ENCODE measurements at regions not wholly inside any gene's neighbourhood (a gene's known extent, or its start where the extent isn't known, plus 50 kb on each side); places are given as distances from the start of the nearest gene placed in this dataset.

DNA sequence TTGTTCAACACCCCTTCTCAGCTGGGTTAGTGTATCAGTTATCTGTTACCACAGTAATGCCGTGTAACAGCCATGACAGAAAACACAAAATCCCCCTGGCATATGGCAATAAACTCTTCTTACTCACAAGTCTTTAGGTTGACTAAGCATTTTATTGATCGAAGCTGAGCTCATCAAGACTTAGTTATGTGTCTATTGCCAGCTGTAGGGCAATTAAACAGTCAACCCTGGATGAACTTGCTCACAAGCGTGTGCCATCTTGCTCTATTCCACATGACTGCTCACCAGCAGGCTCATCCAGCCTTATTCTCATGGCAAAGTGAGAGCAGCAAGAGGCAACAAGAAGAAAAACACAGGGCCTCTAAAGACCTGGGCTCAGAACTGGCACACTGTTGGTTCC lies 333.8 kb upstream of the PTBP2 start:
- no peak for DNase-seq
- Histone ChIP-seq H3K27me3 (no peaks in the 10 kb centered on the region), H3K27ac (no peak overlapping the region), H3K4me3 (no peak overlapping the region), H3K4me1 (peaks cover 0 to 2% (median 0%) of the 10 kb centered on the region in 4 donors), H3K9me3 (peaks cover 0 to 2% of the 10 kb centered on the region in 2 donors), H3K36me3 (no peaks in the 10 kb centered on the region)
- TF ChIP-seq EP300 (IDR thresholded peaks at IDR 0.05; ENCODE audit: low read depth) = no peak
- TF ChIP-seq, protein P1, sequence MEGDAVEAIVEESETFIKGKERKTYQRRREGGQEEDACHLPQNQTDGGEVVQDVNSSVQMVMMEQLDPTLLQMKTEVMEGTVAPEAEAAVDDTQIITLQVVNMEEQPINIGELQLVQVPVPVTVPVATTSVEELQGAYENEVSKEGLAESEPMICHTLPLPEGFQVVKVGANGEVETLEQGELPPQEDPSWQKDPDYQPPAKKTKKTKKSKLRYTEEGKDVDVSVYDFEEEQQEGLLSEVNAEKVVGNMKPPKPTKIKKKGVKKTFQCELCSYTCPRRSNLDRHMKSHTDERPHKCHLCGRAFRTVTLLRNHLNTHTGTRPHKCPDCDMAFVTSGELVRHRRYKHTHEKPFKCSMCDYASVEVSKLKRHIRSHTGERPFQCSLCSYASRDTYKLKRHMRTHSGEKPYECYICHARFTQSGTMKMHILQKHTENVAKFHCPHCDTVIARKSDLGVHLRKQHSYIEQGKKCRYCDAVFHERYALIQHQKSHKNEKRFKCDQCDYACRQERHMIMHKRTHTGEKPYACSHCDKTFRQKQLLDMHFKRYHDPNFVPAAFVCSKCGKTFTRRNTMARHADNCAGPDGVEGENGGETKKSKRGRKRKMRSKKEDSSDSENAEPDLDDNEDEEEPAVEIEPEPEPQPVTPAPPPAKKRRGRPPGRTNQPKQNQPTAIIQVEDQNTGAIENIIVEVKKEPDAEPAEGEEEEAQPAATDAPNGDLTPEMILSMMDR (IDR thresholded peaks at IDR 0.05) = no peak
- no peak for TF ChIP-seq POLR2AphosphoS5 (IDR thresholded peaks at IDR 0.05)
- no peak for TF ChIP-seq POLR2A (IDR thresholded peaks at IDR 0.05)
- 90 to 92% methylated on average over 3 of the region's 3 CpGs for WGBS, 2 donors (ENCODE audit: low coverage in 1 of 2)
- in situ Hi-C loops (cut with MboI; ENCODE audit: low pct_ligation_motif_present in 1 of 4, low pct_unique_long_range_greater_than_20kb in 1 of 4, low sequenced_read_pairs in 3 of 4) = no loop called here
- intact Hi-C loops (cut with DNase I; ENCODE audit: low total_unique reads) = no loop called here

DNA sequence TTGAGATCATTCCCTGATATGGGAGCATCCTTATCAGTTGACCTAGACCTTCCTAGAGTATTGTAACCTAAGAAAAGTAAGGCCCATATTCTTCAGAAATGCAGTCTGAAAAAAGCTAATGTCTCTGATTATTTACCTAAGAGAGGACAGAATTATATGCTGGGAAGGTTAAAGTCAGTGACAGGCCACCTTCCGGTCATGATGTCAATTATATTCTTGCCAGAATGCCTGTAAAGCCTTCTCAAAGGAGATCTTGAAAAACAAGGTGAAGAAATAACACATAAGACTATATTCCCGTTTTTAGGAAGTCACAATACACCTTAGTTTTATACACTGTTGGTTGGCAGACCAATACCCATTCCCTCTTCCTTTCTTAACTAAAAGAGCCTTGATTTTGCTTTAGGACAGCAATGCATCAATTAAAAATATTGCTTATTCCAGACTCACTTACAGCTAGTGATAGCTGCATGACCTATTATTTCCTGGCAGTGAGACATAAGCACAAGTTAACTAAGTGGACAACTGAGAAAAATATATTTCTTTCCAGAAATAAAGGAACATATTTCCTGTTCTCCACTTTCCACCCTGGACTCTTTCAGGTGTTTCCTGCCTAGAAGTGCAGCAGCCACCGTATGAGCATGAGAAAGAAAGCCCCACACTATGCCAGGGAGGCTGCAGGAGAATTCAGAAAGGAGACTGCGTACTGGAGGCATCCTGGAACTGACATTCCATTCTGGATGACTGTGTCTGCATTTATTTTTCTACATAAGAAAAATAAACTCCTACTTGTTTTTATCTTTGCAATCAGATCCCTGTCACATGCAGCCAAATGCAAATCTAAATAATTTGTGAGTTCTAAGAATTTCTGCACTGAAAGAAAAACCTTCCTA lies 332.9 kb upstream of the PTBP2 start:
- H3K4me3 ChIP-seq = no peak overlapping the region
- peaks cover 0 to 2% (median 0%) of the 10 kb centered on the region in 4 donors for H3K4me1 ChIP-seq
- 53 to 57% methylated on average over 4 of the region's 4 CpGs for WGBS, 2 donors (ENCODE audit: low coverage in 1 of 2)
- no peaks in the 10 kb centered on the region for H3K36me3 ChIP-seq
- H3K9me3 ChIP-seq = no peaks in the 10 kb centered on the region
- no peak overlapping the region for H3K27ac ChIP-seq
- in situ Hi-C loops (cut with MboI; ENCODE audit: low pct_ligation_motif_present in 1 of 4, low pct_unique_long_range_greater_than_20kb in 1 of 4, low sequenced_read_pairs in 3 of 4) (no loop called here), intact Hi-C loops (cut with DNase I; ENCODE audit: low total_unique reads) (no loop called here)
- no peaks in the 10 kb centered on the region for H3K27me3 ChIP-seq
- TF ChIP-seq, protein P1 (IDR thresholded peaks at IDR 0.05) = no peak
- TF ChIP-seq POLR2AphosphoS5 (IDR thresholded peaks at IDR 0.05) (no peak), POLR2A (IDR thresholded peaks at IDR 0.05) (no peak), EP300 (IDR thresholded peaks at IDR 0.05; ENCODE audit: low read depth) (no peak)
- DNase-seq = no peak

DNA sequence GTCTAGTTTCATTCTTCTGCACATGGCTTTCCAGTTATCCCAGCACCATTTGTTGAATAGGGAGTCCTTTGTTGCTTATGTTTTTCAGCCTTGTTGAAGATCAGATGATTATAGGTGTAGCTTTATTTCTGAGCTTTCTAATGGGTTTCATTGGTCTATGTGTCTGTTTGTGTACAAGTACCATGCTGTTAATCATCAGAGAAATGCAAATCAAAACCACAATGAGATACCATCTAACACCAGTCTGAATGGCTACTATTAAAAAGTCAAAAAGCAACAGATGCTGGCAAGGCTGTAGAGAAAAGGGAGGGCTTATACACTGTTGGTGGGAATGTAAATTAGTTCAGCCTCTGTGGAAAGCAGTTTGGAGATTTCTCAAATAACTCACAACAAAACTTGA lies 321.5 kb upstream of the PTBP2 start:
- no peaks in the 10 kb centered on the region for H3K27me3 ChIP-seq
- in situ Hi-C loops (cut with MboI; ENCODE audit: low pct_ligation_motif_present in 1 of 4, low pct_unique_long_range_greater_than_20kb in 1 of 4, low sequenced_read_pairs in 3 of 4) (no loop called here), intact Hi-C loops (cut with DNase I; ENCODE audit: low total_unique reads) (no loop called here)
- H3K27ac ChIP-seq = no peak overlapping the region
- H3K4me3 ChIP-seq = no peak overlapping the region
- no peak for DNase-seq
- H3K36me3 ChIP-seq = no peaks in the 10 kb centered on the region
- no peaks in the 10 kb centered on the region for H3K9me3 ChIP-seq
- TF ChIP-seq POLR2A (IDR thresholded peaks at IDR 0.05) (no peak), EP300 (IDR thresholded peaks at IDR 0.05; ENCODE audit: low read depth) (no peak), POLR2AphosphoS5 (IDR thresholded peaks at IDR 0.05) (no peak)
- TF ChIP-seq, protein P1 (IDR thresholded peaks at IDR 0.05) = no peak
- H3K4me1 ChIP-seq = no peaks in the 10 kb centered on the region

DNA sequence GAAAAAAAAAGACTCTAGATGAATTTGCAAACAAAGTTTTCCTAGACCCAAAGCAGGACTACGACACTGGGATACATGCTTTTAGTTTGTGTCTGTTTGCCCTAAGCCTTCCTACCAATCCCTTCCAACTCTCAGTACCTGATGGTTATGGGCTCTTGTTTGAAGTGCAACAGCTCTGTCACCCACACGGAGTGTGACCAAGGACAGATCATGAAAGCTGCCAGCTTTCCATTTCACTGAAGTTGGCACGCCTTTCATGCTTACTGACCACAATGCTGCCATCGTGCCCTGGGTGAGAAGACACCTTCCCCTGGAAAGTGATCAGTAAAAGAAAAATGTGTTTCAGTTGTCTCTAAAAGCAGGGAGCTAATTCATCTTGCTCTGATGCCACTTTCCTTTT lies 312.5 kb upstream of the PTBP2 start:
- in situ Hi-C loops (cut with MboI; ENCODE audit: low pct_ligation_motif_present in 1 of 4, low pct_unique_long_range_greater_than_20kb in 1 of 4, low sequenced_read_pairs in 3 of 4) = no loop called here
- 72 to 73% methylated on average over 2 to 4 of the region's 4 CpGs for WGBS, 2 donors (ENCODE audit: low coverage in 1 of 2)
- no peaks in the 10 kb centered on the region for H3K9me3 ChIP-seq

More for the DNA sequence above, 312.5 kb upstream of the PTBP2 start:
- no peak overlapping the region for H3K27ac ChIP-seq
- no peaks in the 10 kb centered on the region for H3K4me1 ChIP-seq
- H3K27me3 ChIP-seq = no peaks in the 10 kb centered on the region
- DNase-seq = no peak
- no peak overlapping the region for H3K4me3 ChIP-seq
- intact Hi-C loops (cut with DNase I; ENCODE audit: low total_unique reads) = no loop called here
- no peaks in the 10 kb centered on the region for H3K36me3 ChIP-seq
- no peak for TF ChIP-seq POLR2A (IDR thresholded peaks at IDR 0.05)
- TF ChIP-seq, protein P1 (IDR thresholded peaks at IDR 0.05) = no peak
- no peak for TF ChIP-seq POLR2AphosphoS5 (IDR thresholded peaks at IDR 0.05)
- no peak for TF ChIP-seq EP300 (IDR thresholded peaks at IDR 0.05; ENCODE audit: low read depth)
